ENCODE measurements at regions not wholly inside any gene's neighbourhood (a gene's known extent, or its start where the extent isn't known, plus 50 kb on each side); places are given as distances from the start of the nearest gene placed in this dataset.
A peak's percentile ranks its signal among the peaks of the same experiment; 100 is the strongest.

DNA sequence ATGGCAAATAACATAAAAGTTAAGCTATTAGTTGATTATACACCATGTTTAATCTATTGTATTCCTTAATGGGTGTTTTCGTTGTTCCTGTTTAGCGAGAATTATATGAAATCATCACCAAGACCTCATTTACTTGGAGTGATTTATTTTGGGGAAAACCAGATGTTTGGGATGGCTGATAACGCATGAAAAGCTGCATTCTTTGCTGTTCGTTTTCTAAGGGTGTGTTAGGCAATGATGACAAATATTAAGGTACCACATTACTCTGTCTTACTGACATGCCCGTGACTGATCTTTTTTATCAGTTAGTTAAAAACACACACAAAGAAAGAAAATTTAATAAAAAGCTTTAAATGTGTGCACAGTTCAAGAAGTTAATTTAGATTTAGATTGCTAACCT is 176.4 kb downstream of the ZFP64 start:
- intact Hi-C loops (cut with DNase I; ENCODE audit: low total_unique reads), result no loop called here
- WGBS, 2 donors, result 78 to 84% methylated on average over 5 of the region's 5 CpGs
- DNase-seq (ENCODE audit: low spot score in 2 of 2), result no peak
- TF ChIP-seq POLR2A (IDR thresholded peaks at IDR 0.05), result no peak
- TF ChIP-seq, protein P1, sequence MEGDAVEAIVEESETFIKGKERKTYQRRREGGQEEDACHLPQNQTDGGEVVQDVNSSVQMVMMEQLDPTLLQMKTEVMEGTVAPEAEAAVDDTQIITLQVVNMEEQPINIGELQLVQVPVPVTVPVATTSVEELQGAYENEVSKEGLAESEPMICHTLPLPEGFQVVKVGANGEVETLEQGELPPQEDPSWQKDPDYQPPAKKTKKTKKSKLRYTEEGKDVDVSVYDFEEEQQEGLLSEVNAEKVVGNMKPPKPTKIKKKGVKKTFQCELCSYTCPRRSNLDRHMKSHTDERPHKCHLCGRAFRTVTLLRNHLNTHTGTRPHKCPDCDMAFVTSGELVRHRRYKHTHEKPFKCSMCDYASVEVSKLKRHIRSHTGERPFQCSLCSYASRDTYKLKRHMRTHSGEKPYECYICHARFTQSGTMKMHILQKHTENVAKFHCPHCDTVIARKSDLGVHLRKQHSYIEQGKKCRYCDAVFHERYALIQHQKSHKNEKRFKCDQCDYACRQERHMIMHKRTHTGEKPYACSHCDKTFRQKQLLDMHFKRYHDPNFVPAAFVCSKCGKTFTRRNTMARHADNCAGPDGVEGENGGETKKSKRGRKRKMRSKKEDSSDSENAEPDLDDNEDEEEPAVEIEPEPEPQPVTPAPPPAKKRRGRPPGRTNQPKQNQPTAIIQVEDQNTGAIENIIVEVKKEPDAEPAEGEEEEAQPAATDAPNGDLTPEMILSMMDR (IDR thresholded peaks at IDR 0.05), result no peak
- no peak overlapping the region for H3K4me3 ChIP-seq (ENCODE audit: low read depth, poor library complexity, severe bottlenecking)

DNA sequence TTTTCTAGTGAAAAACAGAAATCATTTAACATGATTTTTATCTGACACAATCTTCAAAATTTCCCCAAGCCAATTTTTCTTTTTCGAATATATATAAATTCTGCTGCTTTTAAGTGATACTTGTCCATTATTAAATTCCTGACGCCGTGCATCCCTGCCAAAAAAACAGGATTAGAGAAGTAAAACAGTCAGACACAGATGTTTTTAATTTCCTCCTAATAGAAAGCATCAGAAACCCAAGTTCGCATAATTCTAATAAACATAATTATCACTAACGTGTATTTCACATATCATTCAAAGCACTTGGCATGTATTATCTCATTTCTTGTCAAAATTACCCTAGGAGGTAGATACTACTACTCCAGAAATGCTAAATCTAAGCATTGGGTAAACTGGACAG is 179.5 kb downstream of the ZFP64 start:
- WGBS, 2 donors, result 39 to 42% methylated on average over 5 of the region's 5 CpGs
- intact Hi-C loops (cut with DNase I; ENCODE audit: low total_unique reads), result no loop called here
- DNase-seq (ENCODE audit: low spot score in 2 of 2), result no peak
- no peak for TF ChIP-seq POLR2A (IDR thresholded peaks at IDR 0.05)
- TF ChIP-seq, protein P1 (IDR thresholded peaks at IDR 0.05), result no peak
- H3K4me3 ChIP-seq (ENCODE audit: low read depth, poor library complexity, severe bottlenecking), result no peak overlapping the region

DNA sequence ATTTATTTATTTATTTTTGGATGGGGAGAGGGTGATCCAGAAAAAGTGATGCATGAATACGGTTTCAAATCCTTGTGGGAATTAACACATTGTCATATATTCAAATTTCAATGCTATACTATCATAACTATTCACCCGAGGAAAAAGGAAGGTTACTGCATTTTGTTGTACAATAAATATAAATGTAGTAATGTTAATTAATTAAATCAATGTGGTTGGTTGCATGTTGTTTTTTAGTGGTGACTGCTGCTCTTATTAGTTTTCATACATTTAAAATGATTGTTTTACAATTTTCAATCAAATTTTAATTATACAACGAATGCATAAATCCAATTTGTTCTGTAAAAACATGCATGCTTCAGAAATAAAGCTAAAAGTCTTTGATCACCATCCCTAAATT is 180.5 kb downstream of the ZFP64 start:
- TF ChIP-seq, protein P1 (IDR thresholded peaks at IDR 0.05), result no peak
- TF ChIP-seq POLR2A (IDR thresholded peaks at IDR 0.05), result no peak
- WGBS, 2 donors, result 90 to 92% methylated on average over 3 of the region's 3 CpGs
- no peak overlapping the region for H3K4me3 ChIP-seq (ENCODE audit: low read depth, poor library complexity, severe bottlenecking)
- DNase-seq (ENCODE audit: low spot score in 2 of 2), result no peak
- intact Hi-C loops (cut with DNase I; ENCODE audit: low total_unique reads), result no loop called here

DNA sequence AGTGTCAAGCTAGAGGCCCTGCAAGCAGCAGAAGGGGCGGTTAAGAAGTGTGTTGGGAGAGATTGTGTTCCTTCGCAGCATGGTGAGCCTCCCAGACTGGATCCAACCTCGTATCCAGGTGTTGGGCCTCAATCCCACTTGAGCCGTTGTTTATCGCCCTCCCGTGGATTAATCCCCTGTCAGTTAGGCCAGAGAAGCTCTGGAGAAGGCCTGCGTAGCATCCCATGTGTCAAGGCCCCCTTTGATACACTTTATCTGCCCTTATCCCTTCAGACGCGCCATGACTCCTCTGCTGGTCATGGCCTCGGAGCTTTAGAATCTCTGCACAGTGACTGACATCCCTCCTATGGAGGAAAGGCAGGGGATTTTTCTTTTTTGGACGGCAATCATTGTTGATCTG is 181.0 kb downstream of the ZFP64 start:
- TF ChIP-seq, protein P1 (IDR thresholded peaks at IDR 0.05), result no peak
- TF ChIP-seq POLR2A (IDR thresholded peaks at IDR 0.05), result no peak
- H3K4me3 ChIP-seq (ENCODE audit: low read depth, poor library complexity, severe bottlenecking), result no peak overlapping the region
- WGBS, 2 donors, result 87 to 88% methylated on average over 11 of the region's 11 CpGs
- DNase-seq (ENCODE audit: low spot score in 2 of 2), result no peak
- intact Hi-C loops (cut with DNase I; ENCODE audit: low total_unique reads), result no loop called here

DNA sequence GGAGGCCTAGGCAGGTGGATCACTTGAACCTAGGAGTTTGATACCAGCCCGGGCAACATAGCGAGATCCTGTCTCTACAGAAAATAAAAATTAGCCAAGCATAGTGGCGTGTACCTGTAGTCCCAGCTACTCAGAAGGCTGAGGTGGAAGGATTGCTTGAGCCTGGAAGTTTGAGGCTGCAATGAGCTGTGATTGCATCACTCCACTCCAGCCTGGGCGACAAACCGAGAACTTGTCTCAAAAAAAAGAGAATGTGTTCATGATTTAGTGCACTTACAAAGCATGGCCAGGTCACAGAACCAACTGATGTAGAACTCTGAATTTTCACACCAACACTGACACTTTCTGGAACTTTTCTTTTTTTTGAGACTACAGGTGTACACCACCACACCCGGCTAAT is 182.7 kb downstream of the ZFP64 start:
- intact Hi-C loops (cut with DNase I; ENCODE audit: low total_unique reads), result no loop called here
- WGBS, 2 donors, result 93 to 97% methylated on average over 6 of the region's 6 CpGs
- no peak overlapping the region for H3K4me3 ChIP-seq (ENCODE audit: low read depth, poor library complexity, severe bottlenecking)
- TF ChIP-seq, protein P1 (IDR thresholded peaks at IDR 0.05), result no peak
- TF ChIP-seq POLR2A (IDR thresholded peaks at IDR 0.05), result no peak
- no peak for DNase-seq (ENCODE audit: low spot score in 2 of 2)

DNA sequence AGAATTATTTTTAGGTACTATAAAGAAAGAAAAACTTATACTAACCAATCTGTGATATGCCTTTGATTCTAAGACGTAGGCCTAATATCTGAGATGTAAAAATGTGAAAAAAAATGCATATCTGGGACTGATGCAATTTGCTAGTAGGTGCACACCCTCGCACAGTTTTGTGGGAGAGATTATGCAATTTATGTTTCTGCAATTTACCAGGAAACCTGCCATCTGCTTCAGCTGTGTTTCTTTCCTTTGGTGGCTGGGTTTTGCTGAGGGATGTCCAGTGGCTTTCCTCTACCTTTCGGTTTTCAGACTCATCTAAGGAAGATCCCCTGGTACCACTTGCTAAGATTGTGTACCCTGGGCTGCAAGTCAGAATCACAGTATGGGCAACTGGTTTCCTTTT is 186.9 kb downstream of the ZFP64 start:
- intact Hi-C loops (cut with DNase I; ENCODE audit: low total_unique reads), result no loop called here
- 48 to 70% methylated on average over 3 of the region's 3 CpGs for WGBS, 2 donors
- TF ChIP-seq, protein P1 (IDR thresholded peaks at IDR 0.05), result no peak
- no peak for TF ChIP-seq POLR2A (IDR thresholded peaks at IDR 0.05)
- peak in 1 of 2 donors; percentile 20 for DNase-seq (ENCODE audit: low spot score in 2 of 2)
- no peak overlapping the region for H3K4me3 ChIP-seq (ENCODE audit: low read depth, poor library complexity, severe bottlenecking)

Data from lower leg skin (tissue), 4 donors.